ENCODE measurements at regions not wholly inside any gene's neighbourhood (a gene's known extent, or its start where the extent isn't known, plus 50 kb on each side); places are given as distances from the start of the nearest gene placed in this dataset.

DNA sequence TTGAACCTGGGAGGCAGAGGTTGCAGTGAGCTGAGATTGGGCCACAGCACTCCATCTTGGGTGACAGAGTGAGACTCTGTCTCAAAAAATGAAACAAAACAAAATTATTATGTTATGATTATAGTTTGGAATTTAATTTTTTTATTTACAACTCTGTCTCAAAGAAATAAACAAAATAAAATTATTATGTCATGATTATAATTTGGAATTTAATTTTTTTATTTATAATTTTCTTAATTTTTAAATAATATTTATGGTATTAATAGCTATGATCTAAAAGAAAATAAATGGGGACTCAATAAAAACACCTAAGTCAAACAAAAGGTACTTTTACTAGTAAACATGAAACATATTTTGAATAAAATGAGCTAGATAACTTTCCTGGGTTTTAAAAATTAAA is 994.8 kb upstream of the GHITM start:
- TF ChIP-seq, protein P1, sequence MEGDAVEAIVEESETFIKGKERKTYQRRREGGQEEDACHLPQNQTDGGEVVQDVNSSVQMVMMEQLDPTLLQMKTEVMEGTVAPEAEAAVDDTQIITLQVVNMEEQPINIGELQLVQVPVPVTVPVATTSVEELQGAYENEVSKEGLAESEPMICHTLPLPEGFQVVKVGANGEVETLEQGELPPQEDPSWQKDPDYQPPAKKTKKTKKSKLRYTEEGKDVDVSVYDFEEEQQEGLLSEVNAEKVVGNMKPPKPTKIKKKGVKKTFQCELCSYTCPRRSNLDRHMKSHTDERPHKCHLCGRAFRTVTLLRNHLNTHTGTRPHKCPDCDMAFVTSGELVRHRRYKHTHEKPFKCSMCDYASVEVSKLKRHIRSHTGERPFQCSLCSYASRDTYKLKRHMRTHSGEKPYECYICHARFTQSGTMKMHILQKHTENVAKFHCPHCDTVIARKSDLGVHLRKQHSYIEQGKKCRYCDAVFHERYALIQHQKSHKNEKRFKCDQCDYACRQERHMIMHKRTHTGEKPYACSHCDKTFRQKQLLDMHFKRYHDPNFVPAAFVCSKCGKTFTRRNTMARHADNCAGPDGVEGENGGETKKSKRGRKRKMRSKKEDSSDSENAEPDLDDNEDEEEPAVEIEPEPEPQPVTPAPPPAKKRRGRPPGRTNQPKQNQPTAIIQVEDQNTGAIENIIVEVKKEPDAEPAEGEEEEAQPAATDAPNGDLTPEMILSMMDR (IDR thresholded peaks at IDR 0.05; ENCODE audit: low read depth, low read length) = no peak
- H3K4me3 ChIP-seq (replicated peaks in 1 of 2; ENCODE audit: low read depth in 2 of 2, low read length in 2 of 2) = no peak overlapping the region
- DNase-seq (ENCODE audit: low read depth in 2 of 2) = no peak

- no peak for DNase-seq (ENCODE audit: low read depth in 2 of 2)
- no peak overlapping the region for H3K4me3 ChIP-seq (replicated peaks in 1 of 2; ENCODE audit: low read depth in 2 of 2, low read length in 2 of 2)
- TF ChIP-seq, protein P1 (IDR thresholded peaks at IDR 0.05; ENCODE audit: low read depth, low read length) = no peak
Measured at GRCh38 chr10:83153714-83154113, 985.6 kb upstream of the GHITM start.

GRCh38 chr10:83164156-83164555 is 975.2 kb upstream of the GHITM start:
- DNase-seq (ENCODE audit: low read depth in 2 of 2) = no peak
- TF ChIP-seq, protein P1 (IDR thresholded peaks at IDR 0.05; ENCODE audit: low read depth, low read length) = no peak
- no peak overlapping the region for H3K4me3 ChIP-seq (replicated peaks in 1 of 2; ENCODE audit: low read depth in 2 of 2, low read length in 2 of 2)

DNA sequence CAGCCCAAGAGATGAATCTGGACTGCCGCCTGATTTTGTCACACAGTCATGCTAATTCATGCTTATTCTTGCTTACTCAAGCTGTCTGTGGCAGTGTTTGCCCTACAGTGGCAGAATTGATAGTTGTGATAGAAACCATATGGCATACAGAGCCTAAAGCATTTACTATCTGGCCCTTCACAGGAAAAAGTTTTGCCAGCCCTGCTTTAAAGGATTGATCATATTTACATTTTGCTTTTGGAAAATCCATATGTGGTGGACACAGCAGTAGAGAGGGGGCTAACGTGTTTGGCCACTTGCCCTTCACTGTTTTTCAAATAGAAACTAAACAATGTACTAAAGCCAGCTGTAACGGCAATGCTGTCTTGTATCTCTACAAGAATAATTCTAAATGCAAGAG is 974.0 kb upstream of the GHITM start:
- DNase-seq (ENCODE audit: low read depth in 2 of 2) = no peak

DNA sequence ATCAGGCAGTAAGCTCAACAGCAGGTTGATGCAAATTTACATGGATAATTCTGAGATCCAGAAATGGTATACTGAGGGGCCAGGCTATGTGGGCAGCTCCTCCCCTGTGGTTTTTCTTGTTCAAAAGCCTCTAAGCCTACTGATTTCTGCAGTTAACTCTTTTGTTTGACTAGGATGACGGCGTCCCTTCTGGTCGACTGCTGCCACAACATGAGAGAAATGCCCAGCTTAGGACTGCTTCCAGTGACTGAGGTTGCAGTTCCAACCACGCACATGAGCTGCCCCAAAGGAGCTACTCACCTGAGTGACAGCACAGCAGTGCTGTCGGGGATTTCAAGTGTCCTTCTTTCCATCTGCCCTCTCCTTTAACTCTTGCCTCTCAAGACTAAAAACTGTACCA is 973.0 kb upstream of the GHITM start:
- DNase-seq (ENCODE audit: low read depth in 2 of 2) = no peak
- TF ChIP-seq, protein P1 (IDR thresholded peaks at IDR 0.05; ENCODE audit: low read depth, low read length) = no peak
- H3K4me3 ChIP-seq (replicated peaks in 1 of 2; ENCODE audit: low read depth in 2 of 2, low read length in 2 of 2) = no peak overlapping the region

More for the DNA sequence above, 974.0 kb upstream of the GHITM start:
- H3K4me3 ChIP-seq (replicated peaks in 1 of 2; ENCODE audit: low read depth in 2 of 2, low read length in 2 of 2) = no peak overlapping the region
- TF ChIP-seq, protein P1 (IDR thresholded peaks at IDR 0.05; ENCODE audit: low read depth, low read length) = no peak

DNA sequence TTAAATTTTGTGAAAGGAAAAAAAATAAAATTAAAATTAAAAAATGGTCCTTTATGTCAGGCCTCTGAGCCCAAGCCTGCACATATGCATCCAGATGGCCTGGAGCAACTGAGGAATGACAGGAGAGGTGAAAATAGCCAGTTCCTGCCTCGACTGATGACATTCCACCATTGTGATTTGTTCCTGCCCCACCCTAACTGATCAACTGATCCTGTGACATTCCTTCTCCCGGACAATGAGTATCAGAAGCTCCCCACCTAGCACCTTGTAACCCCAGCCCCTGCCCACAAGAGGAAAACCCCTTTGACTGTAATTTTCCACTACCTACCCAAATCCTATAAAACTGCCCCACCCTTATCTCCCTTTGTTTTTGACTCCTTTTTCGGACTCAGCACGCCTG is 972.2 kb upstream of the GHITM start:
- H3K4me3 ChIP-seq (replicated peaks in 1 of 2; ENCODE audit: low read depth in 2 of 2, low read length in 2 of 2) = no peak overlapping the region
- no peak for DNase-seq (ENCODE audit: low read depth in 2 of 2)
- TF ChIP-seq, protein P1 (IDR thresholded peaks at IDR 0.05; ENCODE audit: low read depth, low read length) = no peak

DNA sequence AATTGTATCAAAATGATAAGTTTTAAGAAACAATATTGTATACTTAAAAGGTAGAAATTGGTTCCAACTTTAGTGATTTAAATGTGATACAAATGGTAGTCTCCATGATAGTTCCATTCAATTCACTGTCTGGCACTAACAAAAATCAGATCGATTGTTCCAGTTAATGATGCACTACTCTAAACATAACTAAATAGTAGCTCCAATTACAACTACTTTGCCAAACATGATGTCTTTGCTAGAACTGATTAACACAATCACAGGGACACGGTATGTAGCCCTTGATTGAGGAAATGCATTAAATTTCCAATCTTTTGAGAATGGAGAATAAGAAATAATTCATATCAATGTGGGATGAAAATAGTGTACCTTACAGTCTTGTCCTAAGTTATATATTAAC is 962.4 kb upstream of the GHITM start:
- no peak for DNase-seq (ENCODE audit: low read depth in 2 of 2)

More for the DNA sequence above, 962.4 kb upstream of the GHITM start:
- TF ChIP-seq, protein P1 (IDR thresholded peaks at IDR 0.05; ENCODE audit: low read depth, low read length) = no peak
- H3K4me3 ChIP-seq (replicated peaks in 1 of 2; ENCODE audit: low read depth in 2 of 2, low read length in 2 of 2) = no peak overlapping the region

Data from cardiac fibroblast (primary cell).